ENCODE measurements at regions not wholly inside any gene's neighbourhood (a gene's known extent, or its start where the extent isn't known, plus 50 kb on each side); places are given as distances from the start of the nearest gene placed in this dataset.

- DNase-seq (ENCODE audit: low read depth): no peak
Measured at GRCh38 chr20:41939659-41940058, 321.5 kb upstream of the CHD6 start.

GRCh38 chr20:41938353-41938752 lies 320.2 kb upstream of the CHD6 start:
- no peak for DNase-seq (ENCODE audit: low read depth)

- no peak for DNase-seq (ENCODE audit: low read depth)
Measured at GRCh38 chr20:41935259-41935791, 317.1 kb upstream of the CHD6 start.

GRCh38 chr20:41932431-41932830 lies 314.3 kb upstream of the CHD6 start:
- DNase-seq (ENCODE audit: low read depth): no peak

- no peak for DNase-seq (ENCODE audit: low read depth)
Measured at GRCh38 chr20:41927655-41928054, 309.5 kb upstream of the CHD6 start.

GRCh38 chr20:41927189-41927588 lies 309.0 kb upstream of the CHD6 start:
- DNase-seq (ENCODE audit: low read depth): no peak

GRCh38 chr20:41925476-41925875 lies 307.3 kb upstream of the CHD6 start:
- DNase-seq (ENCODE audit: low read depth): no peak

GRCh38 chr20:41923624-41924023 lies 305.4 kb upstream of the CHD6 start:
- DNase-seq (ENCODE audit: low read depth): no peak

GRCh38 chr20:41913146-41913545 lies 295.0 kb upstream of the CHD6 start:
- no peak for DNase-seq (ENCODE audit: low read depth)

GRCh38 chr20:41910558-41910957 lies 292.4 kb upstream of the CHD6 start:
- no peak for DNase-seq (ENCODE audit: low read depth)

- DNase-seq (ENCODE audit: low read depth): no peak
Measured at GRCh38 chr20:41905199-41905598, 287.0 kb upstream of the CHD6 start.

GRCh38 chr20:41903586-41903985 lies 285.4 kb upstream of the CHD6 start:
- DNase-seq (ENCODE audit: low read depth): no peak

GRCh38 chr20:41902346-41902745 lies 284.2 kb upstream of the CHD6 start:
- DNase-seq (ENCODE audit: low read depth): no peak

GRCh38 chr20:41900201-41900691 lies 282.1 kb upstream of the CHD6 start:
- DNase-seq (ENCODE audit: low read depth): no peak

GRCh38 chr20:41897708-41898107 lies 279.5 kb upstream of the CHD6 start:
- no peak for DNase-seq (ENCODE audit: low read depth)

GRCh38 chr20:41895241-41896032 lies 277.3 kb upstream of the CHD6 start:
- DNase-seq (ENCODE audit: low read depth): no peak

GRCh38 chr20:41894255-41894963 lies 276.2 kb upstream of the CHD6 start:
- DNase-seq (ENCODE audit: low read depth): no peak

- no peak for DNase-seq (ENCODE audit: low read depth)
Measured at GRCh38 chr20:41892031-41892430, 273.9 kb upstream of the CHD6 start.

- DNase-seq (ENCODE audit: low read depth): no peak
Measured at GRCh38 chr20:41889844-41890224, 271.7 kb upstream of the CHD6 start.

- DNase-seq (ENCODE audit: low read depth): no peak
Measured at GRCh38 chr20:41889126-41889843, 271.1 kb upstream of the CHD6 start.

- no peak for DNase-seq (ENCODE audit: low read depth)
Measured at GRCh38 chr20:41888434-41888833, 270.3 kb upstream of the CHD6 start.

GRCh38 chr20:41887500-41887899 lies 269.3 kb upstream of the CHD6 start:
- DNase-seq (ENCODE audit: low read depth): no peak
